Spleen (tissue), 11 donors: ENCODE measurements at regions not wholly inside any gene's neighbourhood (a gene's known extent, or its start where the extent isn't known, plus 50 kb on each side); places are given as distances from the start of the nearest gene placed in this dataset.

Experiments used
- DNase-seq: peaks from one replicate; pipeline ENCODE4 v3.0.0-alpha.2; 2020
- H3K27ac ChIP-seq, 8 donors: fragments of 200-600 bp; sonication (generic) in 7 of 8; 1 replicate in 4 of 8; 2 replicates in 4 of 8; pipeline versions ENCODE4 v1.5.0 to v1.8.0; 2016 to 2021; ENCODE audit warnings: inconsistent platforms in 4 of 8, mild to moderate bottlenecking in 4 of 8, moderate library complexity in 1 of 8
- H3K27me3 ChIP-seq, 7 donors: fragments of 200-600 bp; sonication (generic) in 6 of 7; replicated peaks in 1 of 7; 1 replicate in 4 of 7; 2 replicates in 3 of 7; pipeline versions ENCODE4 v1.5.0 to v1.8.0; 2016 to 2021; ENCODE audit warnings: inconsistent platforms in 3 of 7, mild to moderate bottlenecking in 1 of 7
- H3K36me3 ChIP-seq, 6 donors: fragments of 200-600 bp; sonication (generic) in 5 of 6; 1 replicate in 4 of 6; 2 replicates in 2 of 6; pipeline versions ENCODE4 v1.5.0 to v1.8.0; 2016 to 2021; ENCODE audit warnings: inconsistent platforms in 2 of 6
- H3K4me1 ChIP-seq, 6 donors: fragments of 200-600 bp; sonication (generic) in 5 of 6; 1 replicate in 3 of 6; 2 replicates in 3 of 6; pipeline versions ENCODE4 v1.5.0 to v1.8.0; 2016 to 2021; ENCODE audit warnings: inconsistent platforms in 3 of 6
- H3K4me3 ChIP-seq, 8 donors: fragments of 200-600 bp; sonication (generic) in 7 of 8; 1 replicate in 4 of 8; 2 replicates in 4 of 8; pipeline versions ENCODE4 v1.5.0 to v1.8.0; 2016 to 2021; ENCODE audit warnings: inconsistent platforms in 4 of 8, mild to moderate bottlenecking in 4 of 8, moderate library complexity in 2 of 8
- H3K9me3 ChIP-seq, 8 donors: fragments of 200-600 bp; sonication (generic) in 7 of 8; 1 replicate in 4 of 8; 2 replicates in 4 of 8; pipeline versions ENCODE4 v1.5.0 to v1.8.0; 2016 to 2021; ENCODE audit warnings: inconsistent platforms in 4 of 8
- CTCF ChIP-seq, 11 experiments: fragments of 200-600 bp in 7 of 11; fragments of 450-650 bp in 4 of 11; sonication (generic) in 4 of 11; IDR thresholded peaks in 8 of 11; conservative IDR thresholded peaks in 3 of 11; 1 replicate in 7 of 11; 2 replicates in 4 of 11; pipeline versions ENCODE4 v1.4.0 to v1.8.0; 2016 to 2021; ENCODE audit warnings: antibody characterized with exemption in 11 of 11, inconsistent platforms in 4 of 11, mild to moderate bottlenecking in 1 of 11
- POLR2A ChIP-seq, 3 donors: fragments of 450-650 bp; IDR thresholded peaks; one replicate each; pipeline ENCODE4 v1.5.1; 2017; ENCODE audit warnings: antibody characterized with exemption in 3 of 3, mild to moderate bottlenecking in 1 of 3
- POLR2AphosphoS5 ChIP-seq, 3 donors: sonication (generic); formaldehyde crosslinking; IDR thresholded peaks; one replicate each; pipeline ENCODE4 v1.5.1; 2017; ENCODE audit warnings: antibody characterized with exemption in 3 of 3
- WGBS, 5 donors: extraction: QIAGEN DNeasy Blood & Tissue Kit in 3 of 5; methylation state at CpG; one replicate each; pipeline versions ENCODE4 v1.1.5 to v1.1.7; 2013 to 2018; 5-methylcytosine and 5-hydroxymethylcytosine counted together
- intact Hi-C: fragments of 100-400 bp; cut with DNase I; formaldehyde crosslinking; loops from one replicate; pipeline ENCODE4 v1.15.0; 2023; ENCODE audit warnings: low total_unique reads
- donor health status: healthy with polysubstance abuse.
- donor health status: DM: no; HTN: no; CAD: no; lungs with moderate emphysema.
- donor health status: DM: no; HTN: no; CAD: no.
- donor health status: Bipolar disorder and iron deficiency.
- donor health status: healthy.
- donor health status: DM: no; HTN: no; CAD: no.
- donor health status: DM: yes; HTN: yes; CAD: no.

- Histone ChIP-seq H3K4me1 (no peaks in the 10 kb centered on the region), H3K9me3 (peaks cover 0 to 9% (median under 1%) of the 10 kb centered on the region in 8 donors), H3K27me3 (no peaks in the 10 kb centered on the region), H3K36me3 (no peaks in the 10 kb centered on the region), H3K4me3 (no peak overlapping the region), H3K27ac (no peak overlapping the region)
- DNase-seq = no peak
- TF ChIP-seq POLR2AphosphoS5 (IDR thresholded peaks at IDR 0.05) (no peak), CTCF (IDR thresholded peaks at IDR 0.05 in 8 of 11, conservative IDR thresholded peaks at IDR 0.05 in 3 of 11) (no peak), POLR2A (IDR thresholded peaks at IDR 0.05) (no peak)
- intact Hi-C loops = no loop called here
- 88 to 91% (median 89%) methylated on average over 11 of the region's 11 CpGs for WGBS, 5 donors
Observed at GRCh38 chr3:105223815-105224214, 142.9 kb upstream of the ALCAM start.

- H3K36me3 ChIP-seq = no peaks in the 10 kb centered on the region
- H3K27me3 ChIP-seq = no peaks in the 10 kb centered on the region
- no peaks in the 10 kb centered on the region for H3K4me1 ChIP-seq
- 73 to 85% (median 73%) methylated on average over 3 of the region's 3 CpGs for WGBS, 5 donors
- TF ChIP-seq POLR2A (IDR thresholded peaks at IDR 0.05) (no peak), POLR2AphosphoS5 (IDR thresholded peaks at IDR 0.05) (no peak), CTCF (IDR thresholded peaks at IDR 0.05 in 8 of 11, conservative IDR thresholded peaks at IDR 0.05 in 3 of 11) (no peak)
- no peak for DNase-seq
- peaks cover 0 to 9% (median 3%) of the 10 kb centered on the region in 8 donors for H3K9me3 ChIP-seq
- H3K4me3 ChIP-seq = no peak overlapping the region
- H3K27ac ChIP-seq = no peak overlapping the region
- intact Hi-C loops = no loop called here
Observed at GRCh38 chr3:105228696-105229095, 138.0 kb upstream of the ALCAM start.

DNA sequence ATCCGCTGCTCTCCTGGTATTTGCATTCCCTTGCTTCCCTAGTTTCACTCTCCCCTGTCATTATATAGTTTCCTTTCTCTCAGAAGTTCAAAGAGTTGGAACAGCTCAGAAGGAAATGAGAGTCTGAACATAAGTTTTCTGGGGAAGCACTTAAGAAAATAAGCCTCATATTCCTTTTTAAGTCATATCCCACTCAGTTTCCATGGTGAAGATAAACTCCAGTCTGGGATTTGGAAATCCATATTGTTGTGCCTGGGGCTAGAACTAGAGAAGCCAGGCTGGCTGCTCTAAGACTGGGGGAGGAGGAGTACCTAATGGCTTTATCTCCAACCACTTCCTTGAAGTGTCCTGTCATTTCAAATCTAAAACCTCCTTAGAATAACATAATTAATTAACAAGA lies 134.2 kb upstream of the ALCAM start:
- TF ChIP-seq POLR2A (IDR thresholded peaks at IDR 0.05) (no peak), CTCF (IDR thresholded peaks at IDR 0.05 in 8 of 11, conservative IDR thresholded peaks at IDR 0.05 in 3 of 11) (no peak), POLR2AphosphoS5 (IDR thresholded peaks at IDR 0.05) (no peak)
- Histone ChIP-seq H3K4me3 (no peak overlapping the region), H3K36me3 (no peaks in the 10 kb centered on the region), H3K27me3 (no peaks in the 10 kb centered on the region), H3K4me1 (no peaks in the 10 kb centered on the region), H3K27ac (no peak overlapping the region), H3K9me3 (peaks cover 0 to 9% (median 3%) of the 10 kb centered on the region in 8 donors)
- intact Hi-C loops = no loop called here
- 39 to 69% (median 61%) methylated on average over 1 of the region's 1 CpG for WGBS, 5 donors
- DNase-seq = no peak

DNA sequence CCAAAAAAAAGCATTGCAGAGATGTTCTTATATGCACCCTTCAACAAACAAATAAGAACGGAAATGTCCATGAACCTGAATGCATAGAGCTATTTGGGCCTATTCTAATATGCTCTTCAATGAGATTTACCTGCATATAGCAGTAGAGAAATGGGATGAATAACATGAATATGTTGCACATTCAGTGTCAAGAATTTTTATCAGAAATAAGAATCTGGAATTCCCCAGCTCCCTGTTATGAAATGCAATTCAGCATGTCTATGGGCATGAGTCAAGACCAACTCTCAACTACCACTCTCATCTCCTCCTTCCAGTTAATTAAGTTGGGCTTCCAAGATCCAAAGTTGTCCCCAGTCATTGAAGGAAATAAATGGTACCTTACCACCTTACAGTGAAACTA lies 133.7 kb upstream of the ALCAM start:
- Histone ChIP-seq H3K27ac (no peak overlapping the region), H3K9me3 (peaks cover 0 to 9% (median 3%) of the 10 kb centered on the region in 8 donors), H3K4me1 (no peaks in the 10 kb centered on the region), H3K27me3 (no peaks in the 10 kb centered on the region), H3K36me3 (no peaks in the 10 kb centered on the region), H3K4me3 (no peak overlapping the region)
- WGBS, 5 donors = 88 to 96% (median 91%) methylated on average over 1 of the region's 1 CpG
- TF ChIP-seq POLR2AphosphoS5 (IDR thresholded peaks at IDR 0.05) = no peak
- no peak for TF ChIP-seq CTCF (IDR thresholded peaks at IDR 0.05 in 8 of 11, conservative IDR thresholded peaks at IDR 0.05 in 3 of 11)
- TF ChIP-seq POLR2A (IDR thresholded peaks at IDR 0.05) = no peak
- intact Hi-C loops = no loop called here
- DNase-seq = no peak
